ENCODE measurements at regions not wholly inside any gene's neighbourhood (a gene's known extent, or its start where the extent isn't known, plus 50 kb on each side); places are given as distances from the start of the nearest gene placed in this dataset.

GRCh38 chr14:39704594-39704993 is 272.4 kb upstream of the FBXO33 start:
- TF ChIP-seq CTCF (IDR thresholded peaks at IDR 0.05; ENCODE audit: insufficient read depth, low read length, poor library complexity, severe bottlenecking) (peak; percentile 10), EZH2phosphoT487 (conservative IDR thresholded peaks at IDR 0.05; ENCODE audit: low read length) (no peak)
